PC-9 (cell line): ENCODE measurements at regions not wholly inside any gene's neighbourhood (a gene's known extent, or its start where the extent isn't known, plus 50 kb on each side); places are given as distances from the start of the nearest gene placed in this dataset.

Source experiments
- BruUV-seq: library from RNA; stranded (reverse); fragments of 400-500 nt; replicated peaks from 2 replicates; lab custom pipeline; 2021; lab: Mats Ljungman, UMichigan
- CTCF ChIA-PET: fragments of 300-600 bp; sonication (Branson Sonifier 250); formaldehyde crosslinking; loops from one replicate; lab custom pipeline; 2022; ENCODE audit warnings: antibody characterized with exemption; lab: Charles Lee
- POLR2A ChIA-PET: fragments of 300-600 bp; sonication (Branson Sonifier 250); formaldehyde crosslinking; loops from one replicate; lab custom pipeline; 2022; ENCODE audit warnings: antibody characterized with exemption; ENCODE audit not compliant: unreplicated experiment; lab: Charles Lee
- DNase-seq, 2 experiments: peaks; one replicate each; pipeline versions ENCODE4 v3.0.0 to v3.0.0-alpha.2; 2015 to 2022; ENCODE audit warnings: mixed read lengths in 1 of 2
- H2AFZ ChIP-seq: fragments of 200-600 bp; sonication (generic); 2 replicates; pipeline ENCODE4 v1.8.1; 2017; ENCODE audit warnings: antibody characterized with exemption
- H3F3A ChIP-seq: fragments of 200-600 bp; sonication (generic); 2 replicates; pipeline ENCODE4 v1.8.1; 2017; ENCODE audit warnings: antibody characterized with exemption, mild to moderate bottlenecking, low read depth; ENCODE audit not compliant: insufficient read depth
- H3K27ac ChIP-seq: fragments of 200-600 bp; sonication (generic); 2 replicates; pipeline ENCODE4 v1.6.1; 2016; ENCODE audit warnings: mixed run types
- H3K27me3 ChIP-seq: fragments of 200-600 bp; sonication (generic); 2 replicates; pipeline ENCODE4 v1.6.1; 2016; ENCODE audit warnings: low read depth, mixed run types; ENCODE audit not compliant: insufficient read depth
- H3K36me3 ChIP-seq: fragments of 200-600 bp; sonication (generic); 2 replicates; pipeline ENCODE4 v1.6.1; 2016; ENCODE audit warnings: low read depth, mixed run types
- H3K4me1 ChIP-seq: fragments of 200-600 bp; sonication (generic); replicated peaks from 2 replicates; pipeline ENCODE4 v1.6.1; 2016; ENCODE audit warnings: mixed run types; ENCODE audit not compliant: insufficient read depth
- H3K4me2 ChIP-seq: fragments of 200-600 bp; sonication (generic); 2 replicates; pipeline ENCODE4 v1.6.1; 2017; ENCODE audit warnings: mixed run types
- H3K4me3 ChIP-seq: fragments of 200-600 bp; sonication (generic); 2 replicates; pipeline ENCODE4 v1.6.1; 2016; ENCODE audit warnings: mixed run types
- H3K79me2 ChIP-seq: fragments of 200-600 bp; sonication (generic); 2 replicates; pipeline ENCODE4 v1.6.1; 2017; ENCODE audit warnings: low read depth, mixed run types
- H3K9me2 ChIP-seq: fragments of 200-600 bp; sonication (generic); 2 replicates; pipeline ENCODE4 v1.8.1; 2017; ENCODE audit warnings: mild to moderate bottlenecking; ENCODE audit not compliant: insufficient read depth
- H3K9me3 ChIP-seq: fragments of 200-600 bp; sonication (generic); 2 replicates; pipeline ENCODE4 v1.8.1; 2016; ENCODE audit warnings: low read depth; ENCODE audit not compliant: insufficient read depth
- H4K20me1 ChIP-seq: fragments of 200-600 bp; sonication (generic); 2 replicates; pipeline ENCODE4 v1.8.1; 2017; ENCODE audit not compliant: insufficient read depth
- EZH2 ChIP-seq: fragments of 200-600 bp; sonication (generic); IDR thresholded peaks from 2 replicates; pipeline ENCODE4 v1.8.0; 2017; ENCODE audit warnings: antibody characterized with exemption, low read depth
- intact Hi-C: fragments of 100-400 bp; cut with micrococcal nuclease; formaldehyde crosslinking; loops from one replicate; pipeline ENCODE4 v1.10.0; 2022; ENCODE audit not compliant: unreplicated experiment
- TF ChIP-seq, protein P1 (sequence below): fragments of 200-600 bp; sonication (generic); conservative IDR thresholded peaks from 2 replicates; pipeline ENCODE4 v1.6.1; 2017; ENCODE audit warnings: mixed run types, antibody characterized with exemption, mild to moderate bottlenecking, moderate library complexity

DNA sequence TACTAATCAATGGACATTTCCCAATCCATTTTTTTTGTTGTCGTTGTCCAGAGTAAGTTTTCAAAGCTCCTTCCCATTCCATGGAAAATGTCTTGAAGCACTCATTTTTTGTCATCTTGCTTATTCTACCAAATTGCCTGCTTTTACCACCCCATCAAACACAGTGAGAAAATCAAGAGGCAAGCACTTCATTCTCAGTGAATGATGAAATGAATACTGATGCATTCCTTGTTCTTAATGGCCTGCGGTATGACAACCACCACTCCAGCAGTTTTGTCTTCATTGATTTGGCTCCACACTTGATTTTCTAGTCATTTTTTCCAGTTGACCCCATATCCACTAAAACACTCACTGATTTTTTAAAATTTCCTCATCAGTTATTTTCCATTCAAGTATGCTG, 193.5 kb upstream of the ANKH start:
- Histone ChIP-seq H3F3A (no peaks in the 10 kb centered on the region), H3K9me2 (no peaks in the 10 kb centered on the region), H3K4me2 (no peak overlapping the region), H3K36me3 (no peaks in the 10 kb centered on the region), H4K20me1 (no peaks in the 10 kb centered on the region), H3K4me3 (no peak overlapping the region), H3K27ac (no peak overlapping the region), H2AFZ (no peak overlapping the region), H3K79me2 (no peaks in the 10 kb centered on the region), H3K27me3 (no peaks in the 10 kb centered on the region), H3K4me1 (no peaks in the 10 kb centered on the region), H3K9me3 (no peaks in the 10 kb centered on the region)
- intact Hi-C loops: no loop called here
- no peak for TF ChIP-seq EZH2
- TF ChIP-seq, protein P1, sequence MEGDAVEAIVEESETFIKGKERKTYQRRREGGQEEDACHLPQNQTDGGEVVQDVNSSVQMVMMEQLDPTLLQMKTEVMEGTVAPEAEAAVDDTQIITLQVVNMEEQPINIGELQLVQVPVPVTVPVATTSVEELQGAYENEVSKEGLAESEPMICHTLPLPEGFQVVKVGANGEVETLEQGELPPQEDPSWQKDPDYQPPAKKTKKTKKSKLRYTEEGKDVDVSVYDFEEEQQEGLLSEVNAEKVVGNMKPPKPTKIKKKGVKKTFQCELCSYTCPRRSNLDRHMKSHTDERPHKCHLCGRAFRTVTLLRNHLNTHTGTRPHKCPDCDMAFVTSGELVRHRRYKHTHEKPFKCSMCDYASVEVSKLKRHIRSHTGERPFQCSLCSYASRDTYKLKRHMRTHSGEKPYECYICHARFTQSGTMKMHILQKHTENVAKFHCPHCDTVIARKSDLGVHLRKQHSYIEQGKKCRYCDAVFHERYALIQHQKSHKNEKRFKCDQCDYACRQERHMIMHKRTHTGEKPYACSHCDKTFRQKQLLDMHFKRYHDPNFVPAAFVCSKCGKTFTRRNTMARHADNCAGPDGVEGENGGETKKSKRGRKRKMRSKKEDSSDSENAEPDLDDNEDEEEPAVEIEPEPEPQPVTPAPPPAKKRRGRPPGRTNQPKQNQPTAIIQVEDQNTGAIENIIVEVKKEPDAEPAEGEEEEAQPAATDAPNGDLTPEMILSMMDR: no peak
- no TSS peak for BruUV-seq
- CTCF ChIA-PET: no interaction called here
- POLR2A ChIA-PET: interaction anchor here (0.7 kb wide), 1 partner anchor 41 kb away, joined by 4 read pairs; no protein-coding TSS in a partner anchor
- no peak for DNase-seq

DNA sequence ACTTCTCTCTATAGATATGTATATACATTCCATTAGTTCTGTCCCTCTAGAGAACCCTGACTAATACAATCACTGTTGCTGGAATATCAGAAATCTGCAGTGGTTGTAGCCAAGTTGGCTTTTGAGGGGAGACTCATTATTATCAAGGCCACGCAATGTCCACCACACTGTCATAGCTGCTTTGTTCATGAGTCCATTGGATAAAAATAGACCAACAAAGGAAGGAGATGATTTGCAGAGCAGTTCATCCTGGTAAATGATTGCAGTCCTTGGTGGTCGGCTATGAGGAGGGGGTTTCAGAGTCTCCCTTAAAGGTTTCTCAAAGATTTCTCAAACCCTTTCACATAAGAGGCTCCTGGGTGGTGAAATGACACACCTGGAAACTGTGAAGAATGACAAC, 192.8 kb upstream of the ANKH start:
- H3K9me2 ChIP-seq: no peaks in the 10 kb centered on the region
- H3K36me3 ChIP-seq: no peaks in the 10 kb centered on the region
- no peaks in the 10 kb centered on the region for H3K27me3 ChIP-seq
- no peaks in the 10 kb centered on the region for H4K20me1 ChIP-seq
- H3K4me1 ChIP-seq: no peaks in the 10 kb centered on the region
- CTCF ChIA-PET: no interaction called here
- POLR2A ChIA-PET: interaction anchor here (0.7 kb wide), 1 partner anchor 42 kb away, joined by 4 read pairs; no protein-coding TSS in a partner anchor
- H3F3A ChIP-seq: no peaks in the 10 kb centered on the region
- H3K27ac ChIP-seq: no peak overlapping the region
- intact Hi-C loops: no loop called here
- no peak for DNase-seq
- H3K79me2 ChIP-seq: no peaks in the 10 kb centered on the region
- no peak overlapping the region for H3K4me3 ChIP-seq
- H3K9me3 ChIP-seq: no peaks in the 10 kb centered on the region
- no peak overlapping the region for H2AFZ ChIP-seq
- BruUV-seq: no TSS peak
- TF ChIP-seq EZH2: no peak
- TF ChIP-seq, protein P1: no peak
- H3K4me2 ChIP-seq: no peak overlapping the region

DNA sequence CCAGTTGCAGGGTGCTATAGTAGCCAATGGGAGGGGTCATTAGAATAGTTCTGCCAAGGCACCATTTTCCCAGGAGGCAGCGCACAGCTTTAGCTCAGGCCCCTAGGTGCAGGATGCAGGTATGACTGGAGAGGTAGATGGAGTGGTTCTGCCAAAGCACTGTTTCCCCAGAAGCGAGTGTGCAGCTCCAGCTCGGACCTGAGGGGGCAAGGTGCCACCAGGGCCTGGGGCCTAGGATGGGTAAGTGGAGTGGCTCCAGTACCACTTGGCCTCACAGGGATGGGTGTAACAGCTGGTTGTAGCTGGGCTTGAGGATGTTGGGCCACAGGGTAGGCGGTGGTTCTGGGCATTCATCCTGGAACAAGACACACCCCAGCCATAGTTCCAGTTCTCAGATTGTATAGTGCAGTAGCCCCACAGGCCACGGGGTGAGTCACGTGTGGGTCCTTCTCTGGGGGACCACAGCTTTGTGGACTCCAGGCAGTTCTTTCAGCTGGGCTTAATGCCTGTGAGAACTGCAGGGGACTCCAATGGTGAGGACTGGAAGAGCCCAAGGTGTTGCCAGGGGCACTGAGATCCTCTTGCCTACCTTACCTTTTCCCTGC, 185.5 kb upstream of the ANKH start:
- TF ChIP-seq, protein P1: no peak
- no peak for TF ChIP-seq EZH2
- H3K9me3 ChIP-seq: no peaks in the 10 kb centered on the region
- no TSS peak for BruUV-seq
- H3K36me3 ChIP-seq: no peaks in the 10 kb centered on the region
- no peak overlapping the region for H3K4me3 ChIP-seq
- H3K9me2 ChIP-seq: no peaks in the 10 kb centered on the region
- H4K20me1 ChIP-seq: no peaks in the 10 kb centered on the region; the same call in 1 of the 2 replicates
- no peak overlapping the region for H3K4me2 ChIP-seq
- no peak overlapping the region for H2AFZ ChIP-seq
- ChIA-PET POLR2A (no interaction called here), CTCF (no interaction called here)
- H3K27me3 ChIP-seq: no peaks in the 10 kb centered on the region
- no peaks in the 10 kb centered on the region for H3K79me2 ChIP-seq
- H3F3A ChIP-seq: no peaks in the 10 kb centered on the region
- H3K4me1 ChIP-seq: no peaks in the 10 kb centered on the region
- intact Hi-C loops: no loop called here
- H3K27ac ChIP-seq: no peak overlapping the region
- no peak for DNase-seq
